ENCODE measurements at regions not wholly inside any gene's neighbourhood (a gene's known extent, or its start where the extent isn't known, plus 50 kb on each side); places are given as distances from the start of the nearest gene placed in this dataset.

DNA sequence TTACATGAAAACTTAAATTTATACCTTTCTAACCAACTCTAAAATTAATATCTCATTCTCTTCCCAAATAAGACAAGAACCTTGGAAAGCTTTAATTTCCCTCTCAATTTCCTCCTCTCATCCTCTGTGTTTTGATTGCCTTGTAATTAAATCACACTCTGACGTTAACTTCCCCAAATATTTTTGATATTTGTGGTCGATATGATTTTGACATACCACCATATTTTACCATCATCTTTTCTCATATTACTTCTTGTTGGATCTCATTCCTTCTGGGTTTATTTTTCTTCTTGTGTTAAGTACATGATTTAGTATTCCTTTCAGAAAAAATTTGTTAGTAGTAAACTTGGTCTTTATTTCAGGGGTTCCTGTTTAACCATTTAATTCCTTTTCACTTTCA is 69.6 kb downstream of the RDH14 start:
- no peak for TF ChIP-seq CTCF (IDR thresholded peaks at IDR 0.05)
- no peak for TF ChIP-seq POLR2AphosphoS5 (IDR thresholded peaks at IDR 0.05)

Data from suprapubic skin (tissue), 3 donors.